ENCODE measurements at regions not wholly inside any gene's neighbourhood (a gene's known extent, or its start where the extent isn't known, plus 50 kb on each side); places are given as distances from the start of the nearest gene placed in this dataset.
A peak's percentile ranks its signal among the peaks of the same experiment; 100 is the strongest.
"Not testable (repeated sequence)": the region's sequence is repeated elsewhere in the genome, so short reads cannot be mapped to it uniquely, and the experiment has no call there.

GRCh38 chrY:7542256-7542858 is 630.8 kb upstream of the AMELY start:
- no peaks in the 10 kb centered on the region for H3K9me3 ChIP-seq (ENCODE audit: control insufficient read depth in 2 of 3, insufficient read depth in 1 of 3, low read length in 3 of 3)
- H3K4me1 ChIP-seq (ENCODE audit: control insufficient read depth in 2 of 3, insufficient read depth in 2 of 3, low read depth in 1 of 3, low read length in 3 of 3): no peaks in the 10 kb centered on the region
- no peak for FAIRE-seq
- no peaks in the 10 kb centered on the region for H3K27me3 ChIP-seq (ENCODE audit: control insufficient read depth, insufficient read depth, low read length)
- H3K9ac ChIP-seq (ENCODE audit: low read length in 3 of 3): no peak overlapping the region
- intact Hi-C loops (cut with DNase I): no loop called here
- no peak overlapping the region for H3K4me3 ChIP-seq (ENCODE audit: low read length in 3 of 3)
- DNase-seq: no peak
- H3K36me3 ChIP-seq (ENCODE audit: control insufficient read depth in 2 of 3, insufficient read depth in 3 of 3, low read length in 3 of 3): no peaks in the 10 kb centered on the region
- H3K27ac ChIP-seq (ENCODE audit: low read depth in 2 of 2, low read length in 2 of 2): no peak overlapping the region
- TF ChIP-seq, protein P1, sequence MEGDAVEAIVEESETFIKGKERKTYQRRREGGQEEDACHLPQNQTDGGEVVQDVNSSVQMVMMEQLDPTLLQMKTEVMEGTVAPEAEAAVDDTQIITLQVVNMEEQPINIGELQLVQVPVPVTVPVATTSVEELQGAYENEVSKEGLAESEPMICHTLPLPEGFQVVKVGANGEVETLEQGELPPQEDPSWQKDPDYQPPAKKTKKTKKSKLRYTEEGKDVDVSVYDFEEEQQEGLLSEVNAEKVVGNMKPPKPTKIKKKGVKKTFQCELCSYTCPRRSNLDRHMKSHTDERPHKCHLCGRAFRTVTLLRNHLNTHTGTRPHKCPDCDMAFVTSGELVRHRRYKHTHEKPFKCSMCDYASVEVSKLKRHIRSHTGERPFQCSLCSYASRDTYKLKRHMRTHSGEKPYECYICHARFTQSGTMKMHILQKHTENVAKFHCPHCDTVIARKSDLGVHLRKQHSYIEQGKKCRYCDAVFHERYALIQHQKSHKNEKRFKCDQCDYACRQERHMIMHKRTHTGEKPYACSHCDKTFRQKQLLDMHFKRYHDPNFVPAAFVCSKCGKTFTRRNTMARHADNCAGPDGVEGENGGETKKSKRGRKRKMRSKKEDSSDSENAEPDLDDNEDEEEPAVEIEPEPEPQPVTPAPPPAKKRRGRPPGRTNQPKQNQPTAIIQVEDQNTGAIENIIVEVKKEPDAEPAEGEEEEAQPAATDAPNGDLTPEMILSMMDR (IDR thresholded peaks at IDR 0.05; ENCODE audit: borderline replicate concordance, extremely low read depth, insufficient read depth): no peak

GRCh38 chrY:7529396-7529795 is 617.8 kb upstream of the AMELY start:
- Histone ChIP-seq H3K36me3 (ENCODE audit: control insufficient read depth in 2 of 3, insufficient read depth in 3 of 3, low read length in 3 of 3) (no peaks in the 10 kb centered on the region), H3K27me3 (ENCODE audit: control insufficient read depth, insufficient read depth, low read length) (no peaks in the 10 kb centered on the region), H3K9me3 (ENCODE audit: control insufficient read depth in 2 of 3, insufficient read depth in 1 of 3, low read length in 3 of 3) (no peaks in the 10 kb centered on the region), H3K27ac (ENCODE audit: low read depth in 2 of 2, low read length in 2 of 2) (no peak overlapping the region), H3K4me1 (ENCODE audit: control insufficient read depth in 2 of 3, insufficient read depth in 2 of 3, low read depth in 1 of 3, low read length in 3 of 3) (no peaks in the 10 kb centered on the region), H3K9ac (ENCODE audit: low read length in 3 of 3) (no peak overlapping the region), H3K4me3 (ENCODE audit: low read length in 3 of 3) (no peak overlapping the region)
- FAIRE-seq: no peak
- DNase-seq: no peak
- TF ChIP-seq, protein P1 (IDR thresholded peaks at IDR 0.05; ENCODE audit: borderline replicate concordance, extremely low read depth, insufficient read depth): no peak
- intact Hi-C loops (cut with DNase I): no loop called here

GRCh38 chrY:7527568-7527967 is 616.0 kb upstream of the AMELY start:
- H3K27me3 ChIP-seq (ENCODE audit: control insufficient read depth, insufficient read depth, low read length); H3K9ac ChIP-seq (ENCODE audit: low read length in 3 of 3); H3K27ac ChIP-seq (ENCODE audit: low read depth in 2 of 2, low read length in 2 of 2); H3K4me3 ChIP-seq (ENCODE audit: low read length in 3 of 3); H3K9me3 ChIP-seq (ENCODE audit: control insufficient read depth in 2 of 3, insufficient read depth in 1 of 3, low read length in 3 of 3); intact Hi-C loops (cut with DNase I); H3K36me3 ChIP-seq (ENCODE audit: control insufficient read depth in 2 of 3, insufficient read depth in 3 of 3, low read length in 3 of 3); H3K4me1 ChIP-seq (ENCODE audit: control insufficient read depth in 2 of 3, insufficient read depth in 2 of 3, low read depth in 1 of 3, low read length in 3 of 3); FAIRE-seq: not testable (repeated sequence)
- DNase-seq: peak in 1 of 5 donors; percentile 49

DNA sequence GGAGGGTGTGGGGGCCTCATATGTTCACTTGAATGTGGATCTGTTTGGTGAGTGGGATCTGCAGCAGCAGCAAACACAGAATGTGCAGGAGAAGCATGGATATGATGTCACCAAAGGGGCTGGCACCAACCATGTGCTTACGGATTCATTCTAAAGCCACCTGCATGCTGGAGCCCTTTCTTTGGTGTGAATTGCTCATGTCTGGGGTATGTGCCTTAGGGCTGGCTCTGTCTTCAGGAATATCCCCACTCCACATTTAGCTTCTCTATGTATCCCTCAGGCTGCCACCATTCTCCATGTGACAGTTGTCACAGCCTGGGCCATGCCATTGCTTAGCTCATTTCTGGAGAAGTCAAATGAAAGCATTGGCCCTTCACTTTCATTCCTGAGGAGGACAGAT is 606.8 kb upstream of the AMELY start:
- no peaks in the 10 kb centered on the region for H3K27me3 ChIP-seq (ENCODE audit: control insufficient read depth, insufficient read depth, low read length)
- intact Hi-C loops (cut with DNase I): no loop called here
- no peaks in the 10 kb centered on the region for H3K36me3 ChIP-seq (ENCODE audit: control insufficient read depth in 2 of 3, insufficient read depth in 3 of 3, low read length in 3 of 3)
- no peaks in the 10 kb centered on the region for H3K9me3 ChIP-seq (ENCODE audit: control insufficient read depth in 2 of 3, insufficient read depth in 1 of 3, low read length in 3 of 3)
- DNase-seq: no peak
- TF ChIP-seq, protein P1 (IDR thresholded peaks at IDR 0.05; ENCODE audit: borderline replicate concordance, extremely low read depth, insufficient read depth): no peak
- no peak overlapping the region for H3K9ac ChIP-seq (ENCODE audit: low read length in 3 of 3)
- no peak for FAIRE-seq
- H3K4me1 ChIP-seq (ENCODE audit: control insufficient read depth in 2 of 3, insufficient read depth in 2 of 3, low read depth in 1 of 3, low read length in 3 of 3): no peaks in the 10 kb centered on the region
- H3K4me3 ChIP-seq (ENCODE audit: low read length in 3 of 3): no peak overlapping the region
- H3K27ac ChIP-seq (ENCODE audit: low read depth in 2 of 2, low read length in 2 of 2): no peak overlapping the region

Data from kidney (tissue), 13 donors.